IMR-90 (cell line): ENCODE measurements at regions not wholly inside any gene's neighbourhood (a gene's known extent, or its start where the extent isn't known, plus 50 kb on each side); places are given as distances from the start of the nearest gene placed in this dataset.

ENCODE experiments used
- ATAC-seq: fragments of 200-7000 bp; cut with Tn5 transposase; 2 replicates; pipeline ENCODE4 v1.9.1; 2020; ENCODE audit warnings: low read depth, mild to moderate bottlenecking, moderate library complexity
- BruUV-seq: library from RNA; stranded (reverse); fragments of 400-500 nt; replicated peaks from 2 replicates; lab custom pipeline; 2021; lab: Mats Ljungman, UMichigan
- CTCF ChIA-PET: fragments of 300-600 bp; formaldehyde crosslinking; extraction: SDS; loops from one replicate; lab custom pipeline; 2021; ENCODE audit warnings: antibody characterized with exemption; lab: Yijun Ruan, JAX
- POLR2A ChIA-PET: fragments of 300-600 bp; sonication (Branson Sonifier 250); formaldehyde crosslinking; loops from one replicate; lab custom pipeline; 2022; ENCODE audit warnings: antibody characterized with exemption; ENCODE audit not compliant: unreplicated experiment; lab: Charles Lee
- DNase-seq: peaks from one replicate; pipeline ENCODE4 v3.0.0; 2013
- H2AFZ ChIP-seq: replicated peaks from 2 replicates; pipeline ENCODE3; 2013; ENCODE audit warnings: low read length, mild to moderate bottlenecking; ENCODE audit not compliant: poor library complexity
- H2AK5ac ChIP-seq: 2 replicates; pipeline ENCODE4 v1.6.1; 2013; ENCODE audit warnings: low read depth, low read length, inconsistent platforms
- H2AK9ac ChIP-seq: replicated peaks from 2 replicates; pipeline ENCODE3; 2013; ENCODE audit warnings: mild to moderate bottlenecking, low read depth, low read length, moderate library complexity; ENCODE audit not compliant: poor library complexity
- H2BK120ac ChIP-seq: 2 replicates; pipeline ENCODE4 v1.6.1; 2013; ENCODE audit warnings: low read depth, low read length, inconsistent platforms
- H2BK15ac ChIP-seq: 3 replicates; pipeline ENCODE4 v1.6.1; 2013; ENCODE audit warnings: low read depth, low read length, inconsistent platforms
- H2BK20ac ChIP-seq: 2 replicates; pipeline ENCODE4 v1.6.1; 2013; ENCODE audit warnings: low read depth, mild to moderate bottlenecking, inconsistent platforms, low read length, moderate library complexity
- H2BK5ac ChIP-seq: 2 replicates; pipeline ENCODE4 v1.6.1; 2013; ENCODE audit warnings: mild to moderate bottlenecking, low read depth, low read length, inconsistent platforms; ENCODE audit not compliant: poor library complexity, severe bottlenecking
- H3K14ac ChIP-seq: replicated peaks from 2 replicates; pipeline ENCODE4 v1.6.1; 2013; ENCODE audit warnings: low read depth, low read length, inconsistent platforms
- H3K18ac ChIP-seq: 2 replicates; pipeline ENCODE4 v1.6.1; 2013; ENCODE audit warnings: low read depth, low read length, control low read depth
- H3K23ac ChIP-seq: 2 replicates; pipeline ENCODE4 v1.6.1; 2013; ENCODE audit warnings: low read depth, low read length, inconsistent platforms
- H3K27ac ChIP-seq: 2 replicates; pipeline ENCODE4 v1.5.1; 2013; ENCODE audit warnings: mild to moderate bottlenecking, control low read depth, low read length; ENCODE audit not compliant: insufficient read depth
- H3K27me3 ChIP-seq: 2 replicates; pipeline ENCODE4 v1.6.1; 2013; ENCODE audit warnings: low read length; ENCODE audit not compliant: control insufficient read depth, insufficient read depth
- H3K36me3 ChIP-seq: 2 replicates; pipeline ENCODE4 v1.6.1; 2013; ENCODE audit warnings: low read length, mixed read lengths; ENCODE audit not compliant: control insufficient read depth, insufficient read depth
- H3K4ac ChIP-seq: 2 replicates; pipeline ENCODE4 v1.6.1; 2013; ENCODE audit warnings: low read depth, low read length, inconsistent platforms
- H3K4me1 ChIP-seq: 2 replicates; pipeline ENCODE4 v1.6.1; 2013; ENCODE audit warnings: low read length, mixed read lengths; ENCODE audit not compliant: control insufficient read depth, insufficient read depth
- H3K4me2 ChIP-seq: 2 replicates; pipeline ENCODE4 v1.6.1; 2013; ENCODE audit warnings: low read depth, mild to moderate bottlenecking, control low read depth, low read length, moderate library complexity
- H3K4me3 ChIP-seq: 2 replicates; pipeline ENCODE4 v1.5.1; 2013; ENCODE audit warnings: low read depth, mild to moderate bottlenecking, control low read depth, low read length, moderate library complexity; ENCODE audit not compliant: insufficient read depth
- H3K56ac ChIP-seq: 2 replicates; pipeline ENCODE4 v1.6.1; 2013; ENCODE audit warnings: low read length, inconsistent platforms; ENCODE audit not compliant: insufficient read depth; ENCODE audit errors: extremely low read depth
- H3K79me1 ChIP-seq, 2 experiments: 2 replicates each; pipeline ENCODE4 v1.6.1; 2013; ENCODE audit warnings: low read length in 2 of 2, inconsistent platforms in 1 of 2, low read depth in 1 of 2
- H3K9ac ChIP-seq: 2 replicates; pipeline ENCODE4 v1.6.1; 2013; ENCODE audit warnings: low read depth, low read length, control low read depth
- H3K9me1 ChIP-seq: 2 replicates; pipeline ENCODE4 v1.6.1; 2013; ENCODE audit warnings: low read length, inconsistent platforms; ENCODE audit not compliant: insufficient read depth
- H3K9me3 ChIP-seq: 2 replicates; pipeline ENCODE4 v1.6.1; 2013; ENCODE audit warnings: low read length; ENCODE audit not compliant: control insufficient read depth, insufficient read depth
- H4K20me1 ChIP-seq: 2 replicates; pipeline ENCODE4 v1.6.1; 2013; ENCODE audit warnings: low read length, inconsistent platforms; ENCODE audit not compliant: insufficient read depth
- H4K5ac ChIP-seq: 2 replicates; pipeline ENCODE4 v1.6.1; 2013; ENCODE audit warnings: mild to moderate bottlenecking, low read depth, low read length, control low read depth
- H4K8ac ChIP-seq, 2 experiments: 2 replicates each; pipeline ENCODE4 v1.6.1; 2013; ENCODE audit warnings: low read depth in 2 of 2, low read length in 2 of 2, control low read depth in 1 of 2, inconsistent platforms in 1 of 2
- H4K91ac ChIP-seq: 2 replicates; pipeline ENCODE4 v1.6.1; 2013; ENCODE audit warnings: low read depth, low read length, inconsistent platforms; ENCODE audit not compliant: insufficient read depth
- BHLHE40 ChIP-seq: fragments of 150-350 bp; IDR thresholded peaks from 2 replicates; pipeline ENCODE4 v1.6.1; 2016; ENCODE audit warnings: mild to moderate bottlenecking, low read depth, low read length
- CEBPB ChIP-seq: IDR thresholded peaks from 2 replicates; pipeline ENCODE4 v1.6.1; 2012; ENCODE audit warnings: low read depth, low read length, improper control_type of control experiment
- CHD1 ChIP-seq: IDR thresholded peaks from 2 replicates; pipeline ENCODE4 v1.6.1; 2012; ENCODE audit warnings: low read depth, low read length, improper control_type of control experiment
- FOS ChIP-seq: fragments of 150-350 bp; IDR thresholded peaks from 2 replicates; pipeline ENCODE4 v1.6.1; 2016; ENCODE audit warnings: low read depth, low read length
- MAFK ChIP-seq: IDR thresholded peaks from 2 replicates; pipeline ENCODE4 v1.6.1; 2012; ENCODE audit warnings: low read depth, low read length, improper control_type of control experiment
- MAZ ChIP-seq: IDR thresholded peaks from 2 replicates; pipeline ENCODE4 v1.6.1; 2012; ENCODE audit warnings: low read depth, mild to moderate bottlenecking, low read length, improper control_type of control experiment, moderate library complexity, borderline replicate concordance
- MXI1 ChIP-seq: IDR thresholded peaks from 2 replicates; pipeline ENCODE4 v1.6.1; 2012; ENCODE audit warnings: low read depth, mild to moderate bottlenecking, low read length, moderate library complexity, borderline replicate concordance
- NFE2L2 ChIP-seq: fragments of 150-350 bp; IDR thresholded peaks from 2 replicates; pipeline ENCODE4 v1.6.1; 2016; ENCODE audit warnings: low read depth, mild to moderate bottlenecking, low read length
- POLR2A ChIP-seq: IDR thresholded peaks from 2 replicates; pipeline ENCODE4 v1.6.1; 2012; ENCODE audit warnings: mild to moderate bottlenecking, low read depth, low read length
- RAD21 ChIP-seq: IDR thresholded peaks from 2 replicates; pipeline ENCODE4 v1.6.1; 2012; ENCODE audit warnings: low read length, improper control_type of control experiment
- RCOR1 ChIP-seq: IDR thresholded peaks from 2 replicates; pipeline ENCODE4 v1.6.1; 2012; ENCODE audit warnings: mild to moderate bottlenecking, low read length, improper control_type of control experiment; ENCODE audit not compliant: insufficient replicate concordance
- RFX5 ChIP-seq: IDR thresholded peaks from 2 replicates; pipeline ENCODE4 v1.8.0; 2012; ENCODE audit warnings: low read depth, mild to moderate bottlenecking, low read length, moderate library complexity
- SMC3 ChIP-seq: fragments of 150-350 bp; IDR thresholded peaks from 2 replicates; pipeline ENCODE4 v1.6.1; 2016; ENCODE audit warnings: low read depth, mild to moderate bottlenecking, antibody characterized with exemption, low read length, moderate library complexity
- WGBS, 2 experiments: methylation state at CpG; one replicate each; pipeline versions ENCODE4 v1.1.5 to v1.1.7; 2013; ENCODE audit warnings: missing lambda C conversion rate in 2 of 2; ENCODE audit not compliant: insufficient read length in 1 of 2; ENCODE audit errors: extremely low coverage in 2 of 2; 5-methylcytosine and 5-hydroxymethylcytosine counted together
- dilution Hi-C: fragments of 300-500 bp; cut with HindIII; formaldehyde crosslinking; loops from one replicate; pipeline ENCODE4 v1.14.3; 2018; ENCODE audit warnings: low sequenced_read_pairs; ENCODE audit not compliant: unreplicated experiment
- in situ Hi-C: fragments of 300-500 bp; cut with MboI; formaldehyde crosslinking; loops from 3 replicates; pipeline ENCODE4 v1.14.3; 2019; ENCODE audit warnings: low sequenced_read_pairs, inconsistent platforms, mixed read lengths
- intact Hi-C: fragments of 100-400 bp; cut with micrococcal nuclease; formaldehyde crosslinking; loops from 2 replicates; pipeline ENCODE4 v1.10.0; 2022
- TF ChIP-seq, protein P1 (sequence below): fragments of 150-350 bp; IDR thresholded peaks from 2 replicates; pipeline ENCODE4 v1.6.1; 2017; ENCODE audit warnings: mild to moderate bottlenecking, antibody characterized with exemption, low read length, low read depth
- TF ChIP-seq, protein P2 (sequence below): fragments of 150-350 bp; IDR thresholded peaks from 2 replicates; pipeline ENCODE4 v1.6.1; 2016; ENCODE audit warnings: low read depth, mild to moderate bottlenecking, low read length, moderate library complexity, borderline replicate concordance
- TF ChIP-seq, protein P3 (sequence below): conservative IDR thresholded peaks from 2 replicates; pipeline ENCODE4 v1.5.1; 2012; ENCODE audit warnings: mild to moderate bottlenecking, low read depth, low read length, improper control_type of control experiment

DNA sequence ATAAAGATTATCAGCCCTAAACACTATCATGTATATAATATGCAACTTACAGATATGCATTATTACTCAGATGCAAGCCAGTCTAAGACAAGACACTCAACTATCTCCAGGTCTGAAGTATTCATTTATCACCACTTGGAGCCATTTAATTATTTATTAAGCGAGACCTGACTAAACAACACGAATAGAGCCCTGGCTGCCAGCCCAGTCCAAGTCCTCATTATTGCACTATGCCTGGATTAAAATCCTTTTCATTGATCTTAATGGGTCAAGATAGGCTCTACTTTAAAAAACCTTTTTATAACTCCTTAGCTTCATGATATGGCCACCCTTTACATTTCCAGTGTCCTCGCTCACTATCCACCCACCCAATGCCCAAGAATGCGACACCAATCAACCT lies 183.1 kb upstream of the MARCKS start:
- no peak for TF ChIP-seq POLR2A
- TF ChIP-seq, protein P1, sequence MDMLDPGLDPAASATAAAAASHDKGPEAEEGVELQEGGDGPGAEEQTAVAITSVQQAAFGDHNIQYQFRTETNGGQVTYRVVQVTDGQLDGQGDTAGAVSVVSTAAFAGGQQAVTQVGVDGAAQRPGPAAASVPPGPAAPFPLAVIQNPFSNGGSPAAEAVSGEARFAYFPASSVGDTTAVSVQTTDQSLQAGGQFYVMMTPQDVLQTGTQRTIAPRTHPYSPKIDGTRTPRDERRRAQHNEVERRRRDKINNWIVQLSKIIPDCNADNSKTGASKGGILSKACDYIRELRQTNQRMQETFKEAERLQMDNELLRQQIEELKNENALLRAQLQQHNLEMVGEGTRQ: no peak
- TF ChIP-seq SMC3: no peak
- no peak for TF ChIP-seq RFX5
- TF ChIP-seq, protein P2, sequence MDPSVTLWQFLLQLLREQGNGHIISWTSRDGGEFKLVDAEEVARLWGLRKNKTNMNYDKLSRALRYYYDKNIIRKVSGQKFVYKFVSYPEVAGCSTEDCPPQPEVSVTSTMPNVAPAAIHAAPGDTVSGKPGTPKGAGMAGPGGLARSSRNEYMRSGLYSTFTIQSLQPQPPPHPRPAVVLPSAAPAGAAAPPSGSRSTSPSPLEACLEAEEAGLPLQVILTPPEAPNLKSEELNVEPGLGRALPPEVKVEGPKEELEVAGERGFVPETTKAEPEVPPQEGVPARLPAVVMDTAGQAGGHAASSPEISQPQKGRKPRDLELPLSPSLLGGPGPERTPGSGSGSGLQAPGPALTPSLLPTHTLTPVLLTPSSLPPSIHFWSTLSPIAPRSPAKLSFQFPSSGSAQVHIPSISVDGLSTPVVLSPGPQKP: no peak
- no peak for TF ChIP-seq MAFK
- TF ChIP-seq MAZ: no peak
- TF ChIP-seq CEBPB: no peak
- TF ChIP-seq CHD1: no peak
- no peak for TF ChIP-seq MXI1
- TF ChIP-seq BHLHE40: no peak
- TF ChIP-seq RCOR1: no peak
- no peak for TF ChIP-seq RAD21
- no peak for TF ChIP-seq FOS
- TF ChIP-seq NFE2L2: no peak
- TF ChIP-seq, protein P3, sequence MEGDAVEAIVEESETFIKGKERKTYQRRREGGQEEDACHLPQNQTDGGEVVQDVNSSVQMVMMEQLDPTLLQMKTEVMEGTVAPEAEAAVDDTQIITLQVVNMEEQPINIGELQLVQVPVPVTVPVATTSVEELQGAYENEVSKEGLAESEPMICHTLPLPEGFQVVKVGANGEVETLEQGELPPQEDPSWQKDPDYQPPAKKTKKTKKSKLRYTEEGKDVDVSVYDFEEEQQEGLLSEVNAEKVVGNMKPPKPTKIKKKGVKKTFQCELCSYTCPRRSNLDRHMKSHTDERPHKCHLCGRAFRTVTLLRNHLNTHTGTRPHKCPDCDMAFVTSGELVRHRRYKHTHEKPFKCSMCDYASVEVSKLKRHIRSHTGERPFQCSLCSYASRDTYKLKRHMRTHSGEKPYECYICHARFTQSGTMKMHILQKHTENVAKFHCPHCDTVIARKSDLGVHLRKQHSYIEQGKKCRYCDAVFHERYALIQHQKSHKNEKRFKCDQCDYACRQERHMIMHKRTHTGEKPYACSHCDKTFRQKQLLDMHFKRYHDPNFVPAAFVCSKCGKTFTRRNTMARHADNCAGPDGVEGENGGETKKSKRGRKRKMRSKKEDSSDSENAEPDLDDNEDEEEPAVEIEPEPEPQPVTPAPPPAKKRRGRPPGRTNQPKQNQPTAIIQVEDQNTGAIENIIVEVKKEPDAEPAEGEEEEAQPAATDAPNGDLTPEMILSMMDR: no peak
- H3K14ac ChIP-seq: no peak overlapping the region
- H3K9me3 ChIP-seq: no peaks in the 10 kb centered on the region
- no peak overlapping the region for H3K18ac ChIP-seq
- no peak overlapping the region for H3K56ac ChIP-seq
- H3K4me2 ChIP-seq: no peak overlapping the region
- peaks cover 2% of the 10 kb centered on the region; the same call in 1 of the 2 replicates for H3K27me3 ChIP-seq
- H3K79me1 ChIP-seq: no peaks in the 10 kb centered on the region
- no peak for ATAC-seq
- H3K4me3 ChIP-seq: no peak overlapping the region
- H3K23ac ChIP-seq: no peak overlapping the region
- ChIA-PET CTCF (no interaction called here), POLR2A (no interaction called here)
- H4K8ac ChIP-seq: no peak overlapping the region
- peaks cover 3% of the 10 kb centered on the region for H3K4me1 ChIP-seq
- H2BK5ac ChIP-seq: no peak overlapping the region
- no peak overlapping the region for H3K27ac ChIP-seq
- no peak overlapping the region for H2BK20ac ChIP-seq
- H2BK15ac ChIP-seq: no peak overlapping the region
- BruUV-seq: no TSS peak
- H2BK120ac ChIP-seq: no peak overlapping the region
- in situ Hi-C loops (no loop called here), intact Hi-C loops (loop anchor here (10.0 kb wide), 1 partner anchor 549 kb away; no protein-coding TSS in a partner anchor), dilution Hi-C loops (no loop called here)
- H3K4ac ChIP-seq: no peak overlapping the region
- no peak for DNase-seq
- H4K5ac ChIP-seq: no peak overlapping the region
- H2AFZ ChIP-seq: no peak overlapping the region
- WGBS, 2 experiments: 100% methylated on average over 1 of the region's 4 CpGs; no CpG with 5 or more reads in 1 of the 2 experiments
- no peaks in the 10 kb centered on the region for H3K9me1 ChIP-seq
- H4K20me1 ChIP-seq: no peaks in the 10 kb centered on the region
- no peaks in the 10 kb centered on the region for H3K36me3 ChIP-seq
- no peak overlapping the region for H2AK5ac ChIP-seq
- H2AK9ac ChIP-seq: no peak overlapping the region
- H3K9ac ChIP-seq: no peak overlapping the region
- H4K91ac ChIP-seq: no peak overlapping the region
